Panc1 (cell line): ENCODE measurements at regions not wholly inside any gene's neighbourhood (a gene's known extent, or its start where the extent isn't known, plus 50 kb on each side); places are given as distances from the start of the nearest gene placed in this dataset.
A peak's percentile ranks its signal among the peaks of the same experiment; 100 is the strongest.

Experiments used
- ATAC-seq: fragments of 200-7000 bp; cut with Tn5 transposase; 2 replicates; pipeline ENCODE4 v1.9.1; 2020; ENCODE audit warnings: mild to moderate bottlenecking, moderate library complexity
- BruUV-seq: library from RNA; stranded (reverse); fragments of 400-500 nt; replicated peaks from 2 replicates; lab custom pipeline; 2021; lab: Mats Ljungman, UMichigan
- CTCF ChIA-PET: fragments of 300-600 bp; sonication (Branson Sonifier 250); formaldehyde crosslinking; loops from one replicate; lab custom pipeline; 2022; ENCODE audit warnings: antibody characterized with exemption; lab: Charles Lee
- POLR2A ChIA-PET: fragments of 300-600 bp; sonication (Branson Sonifier 250); formaldehyde crosslinking; loops from one replicate; lab custom pipeline; 2022; ENCODE audit warnings: antibody characterized with exemption; lab: Charles Lee
- DNase-seq: peaks from one replicate; pipeline ENCODE4 v3.0.0-alpha.2; 2010; ENCODE audit warnings: low read depth, low spot score
- H3K27ac ChIP-seq: 2 replicates; pipeline ENCODE4 v1.5.1; 2011; ENCODE audit warnings: mild to moderate bottlenecking, low read length, inconsistent platforms
- H3K27me3 ChIP-seq: fragments of 200-500 bp; sonication (Bioruptor generic); 2 replicates; pipeline ENCODE4 v1.6.0; 2014; ENCODE audit warnings: low read length, inconsistent platforms; ENCODE audit not compliant: control insufficient read depth, insufficient read depth
- H3K36me3 ChIP-seq: fragments of 200-500 bp; sonication (Bioruptor generic); 2 replicates; pipeline ENCODE4 v1.5.1; 2014; ENCODE audit warnings: inconsistent platforms, mild to moderate bottlenecking, low read length, moderate library complexity; ENCODE audit not compliant: control insufficient read depth, insufficient read depth
- H3K4me1 ChIP-seq: 2 replicates; pipeline ENCODE4 v1.5.1; 2011; ENCODE audit warnings: inconsistent platforms, mild to moderate bottlenecking, low read length, moderate library complexity; ENCODE audit not compliant: control insufficient read depth, insufficient read depth
- H3K4me3 ChIP-seq, 2 experiments: 2 replicates each; pipeline ENCODE4 v1.5.1; 2011 to 2012; ENCODE audit warnings: low read depth in 2 of 2, low read length in 2 of 2, mild to moderate bottlenecking in 2 of 2, inconsistent platforms in 1 of 2, moderate library complexity in 1 of 2
- H3K9me3 ChIP-seq: fragments of 200-500 bp; sonication (Bioruptor generic); 2 replicates; pipeline ENCODE4 v1.5.1; 2014; ENCODE audit warnings: low read depth, mild to moderate bottlenecking, inconsistent platforms, low read length, moderate library complexity; ENCODE audit not compliant: control insufficient read depth, insufficient read depth
- POLR2AphosphoS5 ChIP-seq: IDR thresholded peaks from 2 replicates; pipeline ENCODE4 v1.6.1; 2012; ENCODE audit warnings: mild to moderate bottlenecking, low read depth, low read length, moderate library complexity
- SIN3A ChIP-seq: IDR thresholded peaks from 2 replicates; pipeline ENCODE4 v1.6.1; 2012; ENCODE audit warnings: low read depth, mild to moderate bottlenecking, low read length, moderate library complexity, borderline replicate concordance; ENCODE audit not compliant: insufficient read depth
- TCF7L2 ChIP-seq: IDR thresholded peaks from 2 replicates; pipeline ENCODE4 v1.6.1; 2011; ENCODE audit warnings: mild to moderate bottlenecking, low read depth, low read length, inconsistent platforms
- in situ Hi-C: cut with HindIII; loops from 2 replicates; pipeline ENCODE4 v1.10.0; 2016; ENCODE audit warnings: low sequenced_read_pairs, low pct_unique_long_range_greater_than_20kb
- intact Hi-C: fragments of 100-400 bp; cut with micrococcal nuclease; formaldehyde crosslinking; loops from one replicate; pipeline ENCODE4 v1.10.0; 2022; ENCODE audit not compliant: unreplicated experiment
- TF ChIP-seq, protein P1 (sequence below): fragments of 450-650 bp; IDR thresholded peaks from 2 replicates; pipeline ENCODE4 v1.5.1; 2017; ENCODE audit warnings: mild to moderate bottlenecking
- TF ChIP-seq, protein P2 (sequence below), 2 experiments: IDR thresholded peaks; 2 replicates each; pipeline ENCODE4 v1.6.1; 2011 to 2012; ENCODE audit warnings: low read depth in 2 of 2, control low read depth in 1 of 2, low read length in 1 of 2, mild to moderate bottlenecking in 1 of 2, moderate library complexity in 1 of 2; ENCODE audit not compliant: insufficient read depth in 1 of 2

DNA sequence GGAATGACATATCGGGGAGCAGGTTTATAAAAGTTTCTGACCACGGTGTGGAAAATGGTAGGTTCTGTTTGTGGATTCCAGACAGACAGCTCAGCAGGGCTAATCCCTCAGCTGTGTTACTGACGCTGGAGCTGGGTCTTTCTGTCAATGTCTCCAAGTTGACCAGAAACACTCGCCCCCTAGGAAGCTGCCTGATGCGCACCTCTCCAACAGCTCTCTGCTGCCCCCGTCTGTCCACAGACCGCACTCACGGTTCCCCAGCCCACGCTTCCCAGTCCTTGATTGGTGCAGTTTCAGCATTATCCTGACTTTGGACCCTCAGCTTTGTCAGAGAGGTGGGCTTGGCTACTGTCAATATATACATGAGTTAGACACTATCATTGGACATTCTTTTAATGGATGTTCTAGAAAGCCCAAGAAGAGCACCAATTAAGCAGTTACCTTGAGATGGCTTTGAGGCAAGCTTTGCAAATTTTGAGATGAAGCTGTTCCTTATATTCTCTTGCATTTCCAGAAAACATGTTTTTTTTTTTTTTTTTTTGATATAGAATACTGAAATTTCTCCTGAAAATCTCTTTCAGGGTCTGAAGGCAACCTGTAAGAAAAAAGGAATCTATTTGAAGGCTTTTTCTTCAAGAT, 98.9 kb upstream of the TBC1D5 start:
- intact Hi-C loops = loop anchor here (2.0 to 5.0 kb wide), 2 partner anchors 199 to 411 kb away; no protein-coding TSS in a partner anchor
- Histone ChIP-seq H3K36me3 (no peaks in the 10 kb centered on the region), H3K4me1 (no peaks in the 10 kb centered on the region), H3K27ac (no peak overlapping the region), H3K9me3 (no peaks in the 10 kb centered on the region), H3K4me3 (no peak overlapping the region), H3K27me3 (0 out of 2 replicates have a peak, but pooled peaks cover 2% of the 10 kb centered on the region)
- ATAC-seq = peak; percentile 93
- peak; percentile 61 for DNase-seq
- POLR2A ChIA-PET = no interaction called here
- CTCF ChIA-PET = interaction anchor here (1.2 kb wide), 1 partner anchor 196 kb away, joined by 6 read pairs; no protein-coding TSS in a partner anchor
- TF ChIP-seq, protein P1, sequence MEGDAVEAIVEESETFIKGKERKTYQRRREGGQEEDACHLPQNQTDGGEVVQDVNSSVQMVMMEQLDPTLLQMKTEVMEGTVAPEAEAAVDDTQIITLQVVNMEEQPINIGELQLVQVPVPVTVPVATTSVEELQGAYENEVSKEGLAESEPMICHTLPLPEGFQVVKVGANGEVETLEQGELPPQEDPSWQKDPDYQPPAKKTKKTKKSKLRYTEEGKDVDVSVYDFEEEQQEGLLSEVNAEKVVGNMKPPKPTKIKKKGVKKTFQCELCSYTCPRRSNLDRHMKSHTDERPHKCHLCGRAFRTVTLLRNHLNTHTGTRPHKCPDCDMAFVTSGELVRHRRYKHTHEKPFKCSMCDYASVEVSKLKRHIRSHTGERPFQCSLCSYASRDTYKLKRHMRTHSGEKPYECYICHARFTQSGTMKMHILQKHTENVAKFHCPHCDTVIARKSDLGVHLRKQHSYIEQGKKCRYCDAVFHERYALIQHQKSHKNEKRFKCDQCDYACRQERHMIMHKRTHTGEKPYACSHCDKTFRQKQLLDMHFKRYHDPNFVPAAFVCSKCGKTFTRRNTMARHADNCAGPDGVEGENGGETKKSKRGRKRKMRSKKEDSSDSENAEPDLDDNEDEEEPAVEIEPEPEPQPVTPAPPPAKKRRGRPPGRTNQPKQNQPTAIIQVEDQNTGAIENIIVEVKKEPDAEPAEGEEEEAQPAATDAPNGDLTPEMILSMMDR = peak; percentile 92
- no peak for TF ChIP-seq POLR2AphosphoS5
- in situ Hi-C loops = no loop called here
- no TSS peak for BruUV-seq

- Histone ChIP-seq H3K27me3 (0 out of 2 replicates have a peak, but pooled peaks cover 2% of the 10 kb centered on the region), H3K27ac (no peak overlapping the region), H3K9me3 (no peaks in the 10 kb centered on the region), H3K36me3 (no peaks in the 10 kb centered on the region), H3K4me1 (no peaks in the 10 kb centered on the region), H3K4me3 (no peak overlapping the region)
- POLR2A ChIA-PET = interaction anchor here (0.6 kb wide), 2 partner anchors 127 to 196 kb away, joined by 3 read pairs; no protein-coding TSS in a partner anchor
- ATAC-seq (no peak), DNase-seq (no peak)
- TF ChIP-seq SIN3A (no peak), TCF7L2 (no peak), POLR2AphosphoS5 (no peak)
- TF ChIP-seq, protein P1 = no peak
- TF ChIP-seq, protein P2, sequence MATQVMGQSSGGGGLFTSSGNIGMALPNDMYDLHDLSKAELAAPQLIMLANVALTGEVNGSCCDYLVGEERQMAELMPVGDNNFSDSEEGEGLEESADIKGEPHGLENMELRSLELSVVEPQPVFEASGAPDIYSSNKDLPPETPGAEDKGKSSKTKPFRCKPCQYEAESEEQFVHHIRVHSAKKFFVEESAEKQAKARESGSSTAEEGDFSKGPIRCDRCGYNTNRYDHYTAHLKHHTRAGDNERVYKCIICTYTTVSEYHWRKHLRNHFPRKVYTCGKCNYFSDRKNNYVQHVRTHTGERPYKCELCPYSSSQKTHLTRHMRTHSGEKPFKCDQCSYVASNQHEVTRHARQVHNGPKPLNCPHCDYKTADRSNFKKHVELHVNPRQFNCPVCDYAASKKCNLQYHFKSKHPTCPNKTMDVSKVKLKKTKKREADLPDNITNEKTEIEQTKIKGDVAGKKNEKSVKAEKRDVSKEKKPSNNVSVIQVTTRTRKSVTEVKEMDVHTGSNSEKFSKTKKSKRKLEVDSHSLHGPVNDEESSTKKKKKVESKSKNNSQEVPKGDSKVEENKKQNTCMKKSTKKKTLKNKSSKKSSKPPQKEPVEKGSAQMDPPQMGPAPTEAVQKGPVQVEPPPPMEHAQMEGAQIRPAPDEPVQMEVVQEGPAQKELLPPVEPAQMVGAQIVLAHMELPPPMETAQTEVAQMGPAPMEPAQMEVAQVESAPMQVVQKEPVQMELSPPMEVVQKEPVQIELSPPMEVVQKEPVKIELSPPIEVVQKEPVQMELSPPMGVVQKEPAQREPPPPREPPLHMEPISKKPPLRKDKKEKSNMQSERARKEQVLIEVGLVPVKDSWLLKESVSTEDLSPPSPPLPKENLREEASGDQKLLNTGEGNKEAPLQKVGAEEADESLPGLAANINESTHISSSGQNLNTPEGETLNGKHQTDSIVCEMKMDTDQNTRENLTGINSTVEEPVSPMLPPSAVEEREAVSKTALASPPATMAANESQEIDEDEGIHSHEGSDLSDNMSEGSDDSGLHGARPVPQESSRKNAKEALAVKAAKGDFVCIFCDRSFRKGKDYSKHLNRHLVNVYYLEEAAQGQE (IDR thresholded peaks at IDR 0.05; ENCODE audit: insufficient read depth in 1 of 2, low read depth in 2 of 2, low read length in 1 of 2) = no peak
- BruUV-seq = no TSS peak
- in situ Hi-C loops (no loop called here), intact Hi-C loops (loop anchor here (2.0 to 5.0 kb wide), 2 partner anchors 198 to 410 kb away; no protein-coding TSS in a partner anchor)
- CTCF ChIA-PET = interaction anchor here (1.2 kb wide), 1 partner anchor 196 kb away, joined by 6 read pairs; no protein-coding TSS in a partner anchor
Observed at GRCh38 chr3:17840651-17841050, 98.2 kb upstream of the TBC1D5 start.
